H1 (cell line): ENCODE measurements at regions not wholly inside any gene's neighbourhood (a gene's known extent, or its start where the extent isn't known, plus 50 kb on each side); places are given as distances from the start of the nearest gene placed in this dataset.

ENCODE experiments used
- CBX8 ChIP-seq: fragments of 300-800, 300-1000 bp; sonication (generic); IDR thresholded peaks from 2 replicates; pipeline ENCODE4 v1.7.1; 2016; ENCODE audit warnings: low read depth, low read length, borderline replicate concordance
- SP4 ChIP-seq: IDR thresholded peaks from 2 replicates; pipeline ENCODE4 v1.6.1; 2012; ENCODE audit warnings: low read length, inconsistent platforms
- TF ChIP-seq, protein P1 (sequence below): IDR thresholded peaks from 2 replicates; pipeline ENCODE4 v1.6.1; 2011; ENCODE audit warnings: low read length, improper control_type of control experiment

- TF ChIP-seq, protein P1, sequence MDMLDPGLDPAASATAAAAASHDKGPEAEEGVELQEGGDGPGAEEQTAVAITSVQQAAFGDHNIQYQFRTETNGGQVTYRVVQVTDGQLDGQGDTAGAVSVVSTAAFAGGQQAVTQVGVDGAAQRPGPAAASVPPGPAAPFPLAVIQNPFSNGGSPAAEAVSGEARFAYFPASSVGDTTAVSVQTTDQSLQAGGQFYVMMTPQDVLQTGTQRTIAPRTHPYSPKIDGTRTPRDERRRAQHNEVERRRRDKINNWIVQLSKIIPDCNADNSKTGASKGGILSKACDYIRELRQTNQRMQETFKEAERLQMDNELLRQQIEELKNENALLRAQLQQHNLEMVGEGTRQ = no peak
- TF ChIP-seq SP4 (no peak), CBX8 (no peak)
Measured at GRCh38 chr4:79182209-79182608, 143.7 kb downstream of the NAA11 start (continued).
